A673 (cell line): ENCODE measurements at regions not wholly inside any gene's neighbourhood (a gene's known extent, or its start where the extent isn't known, plus 50 kb on each side); places are given as distances from the start of the nearest gene placed in this dataset.
"Not testable (repeated sequence)": the region's sequence is repeated elsewhere in the genome, so short reads cannot be mapped to it uniquely, and the experiment has no call there.

Experiments used
- BruUV-seq: library from RNA; stranded (reverse); fragments of 400-500 nt; replicated peaks from 2 replicates; lab custom pipeline; 2021; lab: Mats Ljungman, UMichigan
- CTCF ChIA-PET: fragments of 300-600 bp; sonication (Branson Sonifier 250); formaldehyde crosslinking; loops from one replicate; lab custom pipeline; 2022; ENCODE audit warnings: antibody characterized with exemption; lab: Charles Lee
- POLR2A ChIA-PET: fragments of 300-600 bp; sonication (Branson Sonifier 250); formaldehyde crosslinking; loops from one replicate; lab custom pipeline; 2022; ENCODE audit warnings: antibody characterized with exemption; ENCODE audit not compliant: low non-redundant PET; lab: Charles Lee
- DNase-seq: peaks from one replicate; pipeline ENCODE4 v3.0.0-alpha.2; 2015; ENCODE audit warnings: low spot score
- H3K27ac ChIP-seq: fragments of 200-600 bp; sonication (generic); 2 replicates; pipeline ENCODE4 v1.5.1; 2016; ENCODE audit warnings: mixed run types, low read depth, mild to moderate bottlenecking, mixed read lengths, antibody characterized with exemption, low read length; ENCODE audit not compliant: poor library complexity, severe bottlenecking
- H3K27me3 ChIP-seq: fragments of 200-600 bp; sonication (generic); replicated peaks from 2 replicates; pipeline ENCODE4 v1.6.1; 2017; ENCODE audit warnings: mixed run types, low read depth, mild to moderate bottlenecking, mixed read lengths, antibody characterized with exemption, low read length; ENCODE audit not compliant: insufficient read depth, poor library complexity
- H3K36me3 ChIP-seq: fragments of 200-600 bp; sonication (generic); 2 replicates; pipeline ENCODE4 v1.6.1; 2016; ENCODE audit warnings: mixed run types, mild to moderate bottlenecking, mixed read lengths, antibody characterized with exemption, low read length; ENCODE audit not compliant: insufficient read depth, poor library complexity, severe bottlenecking
- H3K4me1 ChIP-seq: fragments of 200-600 bp; sonication (generic); 2 replicates; pipeline ENCODE4 v1.6.1; 2017; ENCODE audit warnings: mixed run types, mild to moderate bottlenecking, mixed read lengths, antibody characterized with exemption, low read length; ENCODE audit not compliant: insufficient read depth, poor library complexity, severe bottlenecking
- H3K4me3 ChIP-seq: fragments of 200-600 bp; sonication (generic); 2 replicates; pipeline ENCODE4 v1.5.1; 2016; ENCODE audit warnings: low read depth, mixed run types, mild to moderate bottlenecking, mixed read lengths, low read length; ENCODE audit not compliant: poor library complexity, severe bottlenecking
- H3K9me3 ChIP-seq: fragments of 200-600 bp; sonication (generic); 2 replicates; pipeline ENCODE4 v1.6.1; 2016; ENCODE audit warnings: mixed run types, low read depth, mild to moderate bottlenecking, mixed read lengths, antibody characterized with exemption, low read length; ENCODE audit not compliant: poor library complexity, severe bottlenecking
- EZH2 ChIP-seq: fragments of 200-600 bp; sonication (generic); IDR thresholded peaks from 2 replicates; pipeline ENCODE4 v1.6.1; 2017; ENCODE audit warnings: borderline replicate concordance, low read depth, mild to moderate bottlenecking, mixed read lengths, antibody characterized with exemption, low read length; ENCODE audit not compliant: poor library complexity, severe bottlenecking
- intact Hi-C: fragments of 100-400 bp; cut with micrococcal nuclease; formaldehyde crosslinking; loops from one replicate; pipeline ENCODE4 v1.10.0; 2022; ENCODE audit not compliant: unreplicated experiment
- TF ChIP-seq, protein P1 (sequence below): fragments of 300-800, 200-600 bp; sonication (generic); conservative IDR thresholded peaks from 2 replicates; pipeline ENCODE4 v1.5.1; 2017; ENCODE audit warnings: low read depth, mild to moderate bottlenecking, antibody characterized with exemption, low read length, moderate library complexity, mixed read lengths

DNA sequence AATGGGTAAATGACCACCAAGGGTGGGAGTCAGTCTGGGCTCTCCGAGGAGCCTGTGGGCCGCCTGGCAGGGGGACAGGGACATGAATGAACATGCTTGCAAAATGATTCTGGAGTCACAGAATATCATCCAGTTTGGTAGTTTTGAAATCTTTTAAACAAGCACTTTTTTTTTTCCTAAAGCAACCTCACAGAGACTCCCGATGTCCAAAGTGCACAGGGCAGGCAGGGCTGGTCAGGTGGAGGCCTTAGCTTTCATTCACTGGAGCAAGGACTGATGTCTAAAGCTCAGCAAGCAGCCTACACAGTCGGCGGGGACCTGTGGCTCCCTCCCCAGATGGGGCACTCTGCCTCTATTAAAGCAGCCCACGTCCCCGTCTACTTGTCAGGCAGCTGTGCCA lies 402.9 kb downstream of the PPP1R2C start:
- TF ChIP-seq, protein P1, sequence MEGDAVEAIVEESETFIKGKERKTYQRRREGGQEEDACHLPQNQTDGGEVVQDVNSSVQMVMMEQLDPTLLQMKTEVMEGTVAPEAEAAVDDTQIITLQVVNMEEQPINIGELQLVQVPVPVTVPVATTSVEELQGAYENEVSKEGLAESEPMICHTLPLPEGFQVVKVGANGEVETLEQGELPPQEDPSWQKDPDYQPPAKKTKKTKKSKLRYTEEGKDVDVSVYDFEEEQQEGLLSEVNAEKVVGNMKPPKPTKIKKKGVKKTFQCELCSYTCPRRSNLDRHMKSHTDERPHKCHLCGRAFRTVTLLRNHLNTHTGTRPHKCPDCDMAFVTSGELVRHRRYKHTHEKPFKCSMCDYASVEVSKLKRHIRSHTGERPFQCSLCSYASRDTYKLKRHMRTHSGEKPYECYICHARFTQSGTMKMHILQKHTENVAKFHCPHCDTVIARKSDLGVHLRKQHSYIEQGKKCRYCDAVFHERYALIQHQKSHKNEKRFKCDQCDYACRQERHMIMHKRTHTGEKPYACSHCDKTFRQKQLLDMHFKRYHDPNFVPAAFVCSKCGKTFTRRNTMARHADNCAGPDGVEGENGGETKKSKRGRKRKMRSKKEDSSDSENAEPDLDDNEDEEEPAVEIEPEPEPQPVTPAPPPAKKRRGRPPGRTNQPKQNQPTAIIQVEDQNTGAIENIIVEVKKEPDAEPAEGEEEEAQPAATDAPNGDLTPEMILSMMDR, result no peak
- no peak for TF ChIP-seq EZH2

DNA sequence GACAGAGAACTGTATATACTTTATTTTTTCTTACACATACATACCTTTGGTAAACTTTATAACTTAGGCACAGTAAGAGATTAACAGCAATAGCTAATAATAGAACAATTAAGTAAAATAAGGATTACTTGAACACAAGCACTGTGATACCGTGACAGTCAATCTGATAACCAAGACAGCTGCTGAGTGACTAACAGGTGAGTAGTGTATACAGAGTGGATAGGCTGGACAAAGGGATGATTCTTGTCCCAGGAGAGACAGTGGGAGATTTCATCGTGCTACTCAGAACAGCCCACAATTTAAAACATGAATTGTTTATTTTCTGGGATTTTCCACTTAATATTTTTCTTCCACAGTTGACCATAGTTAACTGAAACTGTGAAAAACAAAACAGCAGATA lies 411.8 kb downstream of the PPP1R2C start:
- H3K9me3 ChIP-seq, result no peaks in the 10 kb centered on the region
- no peaks in the 10 kb centered on the region for H3K36me3 ChIP-seq
- TF ChIP-seq EZH2, result no peak
- TF ChIP-seq, protein P1, result no peak
- no peaks in the 10 kb centered on the region for H3K4me1 ChIP-seq
- H3K27ac ChIP-seq, result no peak overlapping the region
- no peak overlapping the region for H3K4me3 ChIP-seq
- no TSS peak for BruUV-seq
- ChIA-PET POLR2A (no interaction called here), CTCF (no interaction called here)
- intact Hi-C loops, result loop anchor here (5.0 kb wide), 1 partner anchor 49 kb away; no protein-coding TSS in a partner anchor
- no peaks in the 10 kb centered on the region for H3K27me3 ChIP-seq
- DNase-seq, result no peak

More for the DNA sequence above, 402.9 kb downstream of the PPP1R2C start:
- Histone ChIP-seq H3K36me3 (no peaks in the 10 kb centered on the region), H3K27me3 (no peaks in the 10 kb centered on the region), H3K9me3 (no peaks in the 10 kb centered on the region), H3K4me1 (no peaks in the 10 kb centered on the region), H3K27ac (no peak overlapping the region), H3K4me3 (no peak overlapping the region)
- no peak for DNase-seq
- POLR2A ChIA-PET, result no interaction called here
- no TSS peak for BruUV-seq
- CTCF ChIA-PET, result no interaction called here
- intact Hi-C loops, result no loop called here

DNA sequence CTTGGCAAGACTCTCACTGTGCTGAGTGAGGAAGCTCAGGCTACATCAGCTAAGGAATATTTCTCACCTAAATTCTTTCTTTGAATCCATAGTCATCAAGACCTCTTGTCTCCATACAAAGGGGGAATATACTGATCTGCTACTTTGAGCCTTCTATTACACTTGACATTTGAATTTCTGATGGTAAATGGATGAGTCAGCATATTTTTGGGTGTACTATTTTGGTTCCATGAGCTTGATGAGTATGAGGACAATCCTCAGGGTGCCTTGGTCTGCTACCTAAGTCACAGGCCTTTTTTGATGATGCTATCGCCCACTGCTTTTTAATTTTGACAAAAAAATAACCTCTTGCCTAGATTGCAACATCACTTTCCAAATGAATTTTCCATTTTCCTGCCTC lies 415.7 kb downstream of the PPP1R2C start:
- H3K27ac ChIP-seq, result no peak overlapping the region
- TF ChIP-seq, protein P1, result no peak
- no peak for TF ChIP-seq EZH2
- no peaks in the 10 kb centered on the region for H3K9me3 ChIP-seq
- H3K4me3 ChIP-seq, result no peak overlapping the region
- no peaks in the 10 kb centered on the region for H3K4me1 ChIP-seq
- no TSS peak for BruUV-seq
- DNase-seq, result no peak
- H3K27me3 ChIP-seq, result no peaks in the 10 kb centered on the region
- H3K36me3 ChIP-seq, result no peaks in the 10 kb centered on the region
- intact Hi-C loops, result no loop called here
- ChIA-PET CTCF (no interaction called here), POLR2A (no interaction called here)

DNA sequence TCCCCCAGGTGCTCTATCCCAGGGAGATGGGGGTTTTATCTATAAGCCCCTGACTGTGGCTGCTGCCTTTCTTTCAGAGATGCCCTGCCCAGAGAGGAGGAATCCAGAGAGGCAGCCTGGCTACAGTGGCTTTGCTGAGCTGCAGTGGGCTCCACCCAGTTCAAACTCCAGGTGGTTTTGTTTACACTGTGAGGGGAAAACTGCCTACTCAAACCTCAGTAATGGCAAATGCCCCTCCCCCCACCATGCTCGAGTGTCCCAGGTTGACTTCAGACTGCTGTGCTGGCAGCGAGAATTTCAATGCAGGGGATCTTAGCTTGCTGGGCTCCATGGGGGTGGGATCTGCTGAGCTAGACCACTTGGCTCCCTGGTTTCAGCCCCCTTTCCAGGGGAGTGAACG lies 419.6 kb upstream of the CASK start:
- DNase-seq, POLR2A ChIA-PET, H3K27ac ChIP-seq, H3K4me3 ChIP-seq, intact Hi-C loops, BruUV-seq, H3K36me3 ChIP-seq, CTCF ChIA-PET, H3K27me3 ChIP-seq, H3K9me3 ChIP-seq, H3K4me1 ChIP-seq: not testable (repeated sequence)
